WTC11 (cell line): ENCODE measurements at regions not wholly inside any gene's neighbourhood (a gene's known extent, or its start where the extent isn't known, plus 50 kb on each side); places are given as distances from the start of the nearest gene placed in this dataset.

Experiments
- ATAC-seq: fragments of 200-7000 bp; cut with Tn5 transposase; 2 replicates; pipeline ENCODE4 v1.10.0; 2021; ENCODE audit warnings: mild to moderate bottlenecking, moderate library complexity
- CTCF ChIA-PET: fragments of 300-600 bp; sonication (Branson Sonifier 250); formaldehyde crosslinking; loops from one replicate; lab custom pipeline; 2021; ENCODE audit warnings: antibody characterized with exemption; lab: Charles Lee
- POLR2A ChIA-PET: fragments of 350-600 bp; sonication (Branson Sonifier 250); formaldehyde crosslinking; loops from one replicate; lab custom pipeline; 2021; ENCODE audit warnings: antibody characterized with exemption; lab: Charles Lee
- DNase-seq: peaks from one replicate; pipeline ENCODE4 v3.0.0; 2021; ENCODE audit warnings: low spot score
- H3K27ac Mint-ChIP-seq: 2 replicates; pipeline ENCODE4 v1.8.0; 2021; ENCODE audit warnings: mixed read lengths
- H3K27me3 Mint-ChIP-seq: 2 replicates; pipeline ENCODE4 v1.8.0; 2021; ENCODE audit warnings: low read depth, mild to moderate bottlenecking, moderate library complexity, mixed read lengths
- H3K36me3 Mint-ChIP-seq: 2 replicates; pipeline ENCODE4 v1.8.0; 2021; ENCODE audit warnings: mixed read lengths
- H3K4me1 Mint-ChIP-seq: 2 replicates; pipeline ENCODE4 v1.8.0; 2022; ENCODE audit warnings: mixed read lengths
- H3K4me3 Mint-ChIP-seq: 2 replicates; pipeline ENCODE4 v1.8.0; 2021; ENCODE audit warnings: mild to moderate bottlenecking, moderate library complexity, mixed read lengths
- H3K9me3 Mint-ChIP-seq: 2 replicates; pipeline ENCODE4 v1.8.0; 2021; ENCODE audit warnings: mixed read lengths
- AFF4 ChIP-seq: sonication (generic); formaldehyde crosslinking; IDR thresholded peaks from 2 replicates; pipeline ENCODE4 v1.8.1; 2023; ENCODE audit warnings: mild to moderate bottlenecking, missing genetic modification reagents, borderline replicate concordance
- CREM ChIP-seq: sonication (generic); formaldehyde crosslinking; IDR thresholded peaks from 2 replicates; pipeline ENCODE4 v1.8.1; 2022; ENCODE audit warnings: mild to moderate bottlenecking, missing genetic modification reagents, moderate library complexity
- CTCF ChIP-seq: fragments of 200-600 bp; IDR thresholded peaks from 2 replicates; pipeline ENCODE4 v1.8.0; 2022; ENCODE audit warnings: antibody characterized with exemption
- GRHL2 ChIP-seq: fragments of 250-450 bp; sonication (Bioruptor Pico); IDR thresholded peaks from 2 replicates; pipeline ENCODE4 v1.8.0; 2022; ENCODE audit warnings: mild to moderate bottlenecking, moderate library complexity; ENCODE audit not compliant: insufficient replicate concordance, severe bottlenecking
- HMGA2 ChIP-seq: fragments of 250-450 bp; sonication (Bioruptor Pico); IDR thresholded peaks from 2 replicates; pipeline ENCODE4 v1.4.0; 2021; ENCODE audit warnings: mild to moderate bottlenecking, moderate library complexity
- JUN ChIP-seq: sonication (generic); formaldehyde crosslinking; IDR thresholded peaks from 2 replicates; pipeline ENCODE4 v1.8.0; 2023; ENCODE audit warnings: mild to moderate bottlenecking, missing genetic modification reagents
- NFYB ChIP-seq: sonication (generic); formaldehyde crosslinking; conservative IDR thresholded peaks from 2 replicates; pipeline ENCODE4 v1.8.0; 2022; ENCODE audit warnings: low read depth, missing genetic modification reagents
- NR1H2 ChIP-seq: sonication (generic); formaldehyde crosslinking; IDR thresholded peaks from 2 replicates; pipeline ENCODE4 v1.9.0; 2021; ENCODE audit warnings: mild to moderate bottlenecking, moderate library complexity, missing genetic modification reagents
- TP53 ChIP-seq: sonication (generic); formaldehyde crosslinking; IDR thresholded peaks from 2 replicates; pipeline ENCODE4 v1.8.1; 2023; ENCODE audit warnings: mild to moderate bottlenecking, missing genetic modification reagents
- USF1 ChIP-seq: sonication (generic); formaldehyde crosslinking; IDR thresholded peaks from 2 replicates; pipeline ENCODE4 v1.8.0; 2022; ENCODE audit warnings: mild to moderate bottlenecking, missing genetic modification reagents
- ZNF219 ChIP-seq: sonication (generic); formaldehyde crosslinking; IDR thresholded peaks from 2 replicates; pipeline ENCODE4 v1.8.0; 2023; ENCODE audit warnings: missing genetic modification reagents, mild to moderate bottlenecking, borderline replicate concordance
- ZNF396 ChIP-seq: fragments of 250-450 bp; sonication (Bioruptor Pico); IDR thresholded peaks from 2 replicates; pipeline ENCODE4 v1.8.0; 2021; ENCODE audit warnings: mild to moderate bottlenecking, moderate library complexity, borderline replicate concordance
- ZNF416 ChIP-seq: fragments of 250-450 bp; sonication (Bioruptor Pico); IDR thresholded peaks from 2 replicates; pipeline ENCODE4 v1.9.0; 2021; ENCODE audit warnings: mild to moderate bottlenecking, inconsistent platforms
- ZNF671 ChIP-seq: fragments of 250-450 bp; sonication (Bioruptor Pico); IDR thresholded peaks from 2 replicates; pipeline ENCODE4 v1.8.0; 2021; ENCODE audit warnings: mild to moderate bottlenecking
- TF ChIP-seq, protein P1 (sequence below): sonication (generic); formaldehyde crosslinking; IDR thresholded peaks from 2 replicates; pipeline ENCODE4 v1.8.1; 2022; ENCODE audit warnings: missing genetic modification reagents, borderline replicate concordance
- TF ChIP-seq, protein P2 (sequence below): sonication (generic); formaldehyde crosslinking; IDR thresholded peaks from 2 replicates; pipeline ENCODE4 v1.8.1; 2022; ENCODE audit warnings: low read depth, missing genetic modification reagents, borderline replicate concordance
- TF ChIP-seq, protein P3 (sequence below): fragments of 250-450 bp; sonication (Bioruptor Pico); conservative IDR thresholded peaks from 2 replicates; pipeline ENCODE4 v1.9.0; 2021; ENCODE audit warnings: mild to moderate bottlenecking

- POLR2A ChIA-PET: no interaction called here
- CTCF ChIA-PET: no interaction called here
- DNase-seq: no peak
- H3K27ac Mint-ChIP-seq: no peak overlapping the region
- TF ChIP-seq, protein P1, sequence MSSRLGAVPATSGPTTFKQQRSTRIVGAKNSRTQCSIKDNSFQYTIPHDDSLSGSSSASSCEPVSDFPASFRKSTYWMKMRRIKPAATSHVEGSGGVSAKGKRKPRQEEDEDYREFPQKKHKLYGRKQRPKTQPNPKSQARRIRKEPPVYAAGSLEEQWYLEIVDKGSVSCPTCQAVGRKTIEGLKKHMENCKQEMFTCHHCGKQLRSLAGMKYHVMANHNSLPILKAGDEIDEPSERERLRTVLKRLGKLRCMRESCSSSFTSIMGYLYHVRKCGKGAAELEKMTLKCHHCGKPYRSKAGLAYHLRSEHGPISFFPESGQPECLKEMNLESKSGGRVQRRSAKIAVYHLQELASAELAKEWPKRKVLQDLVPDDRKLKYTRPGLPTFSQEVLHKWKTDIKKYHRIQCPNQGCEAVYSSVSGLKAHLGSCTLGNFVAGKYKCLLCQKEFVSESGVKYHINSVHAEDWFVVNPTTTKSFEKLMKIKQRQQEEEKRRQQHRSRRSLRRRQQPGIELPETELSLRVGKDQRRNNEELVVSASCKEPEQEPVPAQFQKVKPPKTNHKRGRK (CRISPR knock-in tag): no peak
- no peak for TF ChIP-seq AFF4 (CRISPR knock-in tag)
- TF ChIP-seq, all 79 proteins: peak for 0
- no peak overlapping the region for H3K4me3 Mint-ChIP-seq
- H3K36me3 Mint-ChIP-seq: no peaks in the 10 kb centered on the region
- 0 out of 2 replicates have a peak, but pooled peaks cover 5% of the 10 kb centered on the region for H3K9me3 Mint-ChIP-seq
- no peak for ATAC-seq
- no peaks in the 10 kb centered on the region for H3K27me3 Mint-ChIP-seq
- H3K4me1 Mint-ChIP-seq: peaks cover 5% of the 10 kb centered on the region
Measured at GRCh38 chr13:34004676-34005075, 186.7 kb downstream of the RFC3 start.

GRCh38 chr13:34006011-34006410, 188.1 kb downstream of the RFC3 start:
- no peak overlapping the region for H3K4me3 Mint-ChIP-seq
- H3K27ac Mint-ChIP-seq: no peak overlapping the region
- TF ChIP-seq HMGA2 (CRISPR knock-in tag) (no peak), USF1 (CRISPR knock-in tag) (no peak), ZNF416 (CRISPR knock-in tag) (no peak), GRHL2 (CRISPR knock-in tag) (no peak), ZNF671 (no peak), NFYB (CRISPR knock-in tag) (no peak), CTCF (no peak), JUN (CRISPR knock-in tag) (no peak), CREM (no peak), TP53 (CRISPR knock-in tag) (no peak), NR1H2 (no peak), ZNF219 (CRISPR knock-in tag) (no peak), ZNF396 (CRISPR knock-in tag) (no peak)
- TF ChIP-seq, protein P2, sequence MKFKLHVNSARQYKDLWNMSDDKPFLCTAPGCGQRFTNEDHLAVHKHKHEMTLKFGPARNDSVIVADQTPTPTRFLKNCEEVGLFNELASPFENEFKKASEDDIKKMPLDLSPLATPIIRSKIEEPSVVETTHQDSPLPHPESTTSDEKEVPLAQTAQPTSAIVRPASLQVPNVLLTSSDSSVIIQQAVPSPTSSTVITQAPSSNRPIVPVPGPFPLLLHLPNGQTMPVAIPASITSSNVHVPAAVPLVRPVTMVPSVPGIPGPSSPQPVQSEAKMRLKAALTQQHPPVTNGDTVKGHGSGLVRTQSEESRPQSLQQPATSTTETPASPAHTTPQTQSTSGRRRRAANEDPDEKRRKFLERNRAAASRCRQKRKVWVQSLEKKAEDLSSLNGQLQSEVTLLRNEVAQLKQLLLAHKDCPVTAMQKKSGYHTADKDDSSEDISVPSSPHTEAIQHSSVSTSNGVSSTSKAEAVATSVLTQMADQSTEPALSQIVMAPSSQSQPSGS (CRISPR knock-in tag): no peak
- TF ChIP-seq, protein P3, sequence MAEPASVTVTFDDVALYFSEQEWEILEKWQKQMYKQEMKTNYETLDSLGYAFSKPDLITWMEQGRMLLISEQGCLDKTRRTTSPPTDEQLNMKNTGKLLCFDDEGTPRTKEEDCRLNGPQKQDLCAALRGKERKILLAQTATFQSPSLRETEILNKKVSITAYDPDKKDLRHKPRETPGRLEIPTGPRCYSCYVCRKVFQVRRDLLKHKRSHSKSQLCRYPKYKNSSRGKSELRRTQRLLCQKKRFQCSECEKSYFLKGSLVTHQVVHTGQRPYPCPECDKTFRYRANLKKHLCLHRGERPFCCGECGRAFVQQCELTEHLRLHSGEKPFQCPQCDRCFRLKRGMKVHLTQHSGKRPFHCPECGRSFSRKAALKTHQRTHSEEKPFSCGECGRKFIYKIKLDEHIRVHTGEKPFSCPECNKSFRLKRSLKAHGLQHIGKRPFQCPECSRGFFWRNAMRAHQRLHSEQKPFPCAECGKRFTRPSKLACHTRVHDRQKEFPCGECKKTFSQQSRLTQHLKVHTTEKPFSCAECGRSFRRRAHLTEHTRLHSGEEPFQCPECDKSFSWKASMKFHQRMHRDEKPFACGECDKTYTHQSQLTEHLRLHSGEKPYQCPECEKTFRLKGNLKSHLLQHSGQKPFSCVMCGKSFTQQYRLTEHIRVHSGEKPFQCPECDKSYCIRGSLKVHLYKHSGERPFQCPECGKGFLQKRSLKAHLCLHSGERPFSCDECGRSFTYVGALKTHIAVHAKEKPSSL (CRISPR knock-in tag): no peak
- H3K9me3 Mint-ChIP-seq: 0 out of 2 replicates have a peak, but pooled peaks cover 5% of the 10 kb centered on the region
- POLR2A ChIA-PET: no interaction called here
- H3K36me3 Mint-ChIP-seq: no peaks in the 10 kb centered on the region
- CTCF ChIA-PET: no interaction called here
- H3K27me3 Mint-ChIP-seq: no peaks in the 10 kb centered on the region
- ATAC-seq (no peak), DNase-seq (no peak)
- H3K4me1 Mint-ChIP-seq: no peaks in the 10 kb centered on the region
